HL-60/S4 (cell line): ENCODE measurements at regions not wholly inside any gene's neighbourhood (a gene's known extent, or its start where the extent isn't known, plus 50 kb on each side); places are given as distances from the start of the nearest gene placed in this dataset.

Experiments used
- in situ Hi-C: fragments of 300-500 bp; cut with MboI; formaldehyde crosslinking; loops from 2 replicates; pipeline ENCODE4 v1.14.3; 2022; ENCODE audit warnings: low sequenced_read_pairs

GRCh38 chr15:70274255-70274880 lies 176.7 kb upstream of the TLE3 start:
- in situ Hi-C loops, result no loop called here

GRCh38 chr15:70273808-70274207 lies 176.1 kb upstream of the TLE3 start:
- in situ Hi-C loops, result no loop called here

- in situ Hi-C loops, result no loop called here
Observed at GRCh38 chr15:70272565-70273355, 175.0 kb upstream of the TLE3 start.

GRCh38 chr15:70271422-70272088 lies 173.8 kb upstream of the TLE3 start:
- in situ Hi-C loops, result no loop called here

GRCh38 chr15:70270752-70271111 lies 173.0 kb upstream of the TLE3 start:
- in situ Hi-C loops, result no loop called here

- in situ Hi-C loops, result no loop called here
Observed at GRCh38 chr15:70269991-70270751, 172.5 kb upstream of the TLE3 start.

GRCh38 chr15:70269311-70269911 lies 171.7 kb upstream of the TLE3 start:
- in situ Hi-C loops, result no loop called here

- in situ Hi-C loops, result no loop called here
Observed at GRCh38 chr15:70268698-70269251, 171.1 kb upstream of the TLE3 start.

- in situ Hi-C loops, result no loop called here
Observed at GRCh38 chr15:70267879-70268278, 170.2 kb upstream of the TLE3 start.

- in situ Hi-C loops, result no loop called here
Observed at GRCh38 chr15:70267306-70267705, 169.6 kb upstream of the TLE3 start.

- in situ Hi-C loops, result no loop called here
Observed at GRCh38 chr15:70266412-70267121, 168.8 kb upstream of the TLE3 start.

- in situ Hi-C loops, result no loop called here
Observed at GRCh38 chr15:70265986-70266385, 168.3 kb upstream of the TLE3 start.

GRCh38 chr15:70265466-70265978 lies 167.8 kb upstream of the TLE3 start:
- in situ Hi-C loops, result no loop called here

GRCh38 chr15:70264738-70265465 lies 167.2 kb upstream of the TLE3 start:
- in situ Hi-C loops, result no loop called here

- in situ Hi-C loops, result no loop called here
Observed at GRCh38 chr15:70264014-70264582, 166.4 kb upstream of the TLE3 start.

- in situ Hi-C loops, result no loop called here
Observed at GRCh38 chr15:70262591-70263274, 165.0 kb upstream of the TLE3 start.

- in situ Hi-C loops, result no loop called here
Observed at GRCh38 chr15:70262171-70262570, 164.5 kb upstream of the TLE3 start.

GRCh38 chr15:70261083-70261482 lies 163.4 kb upstream of the TLE3 start:
- in situ Hi-C loops, result no loop called here
